ENCODE measurements at regions not wholly inside any gene's neighbourhood (a gene's known extent, or its start where the extent isn't known, plus 50 kb on each side); places are given as distances from the start of the nearest gene placed in this dataset.

DNA sequence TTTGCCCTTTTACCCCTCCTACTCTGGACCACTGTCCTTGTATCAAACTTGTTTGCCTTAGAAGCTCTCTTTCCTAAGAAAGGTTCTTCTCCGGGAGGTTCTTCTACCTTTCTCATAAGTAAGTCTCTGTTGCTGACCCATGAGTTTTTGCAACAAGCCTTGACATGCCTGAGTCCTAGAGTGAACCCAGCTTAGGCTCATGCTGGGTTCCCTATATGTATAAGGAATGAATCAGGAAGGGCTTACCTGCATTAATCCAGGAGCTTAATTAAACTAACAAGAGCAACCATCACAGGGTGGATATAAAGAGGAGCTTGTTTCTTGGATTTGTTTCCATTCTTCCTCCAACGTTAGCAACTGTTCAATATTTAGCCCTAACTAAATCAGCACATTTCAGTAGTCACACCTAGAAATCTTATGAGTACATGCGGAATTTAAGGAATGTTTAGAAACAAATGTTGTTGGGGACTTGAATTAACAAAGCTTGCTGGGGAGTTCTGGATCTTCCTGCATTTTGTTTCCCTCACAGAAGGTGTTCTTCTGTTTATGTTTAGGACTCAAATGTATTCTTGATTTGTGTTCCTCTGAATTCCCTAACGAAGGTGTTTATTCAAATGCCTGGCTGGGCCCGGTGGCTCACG lies 64.3 kb upstream of the RAB3GAP2 start:
- Histone ChIP-seq H3K4me1 (ENCODE audit: control insufficient read depth in 1 of 2, insufficient read depth in 2 of 2, low read depth in 1 of 2, low read length in 1 of 2) (peaks cover 0 to 9% of the 10 kb centered on the region in 2 experiments; a peak in 1 of 4 replicates), H3F3A (replicated peaks; ENCODE audit: insufficient read depth) (no peaks in the 10 kb centered on the region), H2AFZ (ENCODE audit: low read depth) (no peak overlapping the region), H3K27me3 (ENCODE audit: insufficient read depth) (no peaks in the 10 kb centered on the region), H3K79me2 (ENCODE audit: insufficient read depth) (no peaks in the 10 kb centered on the region), H3K27ac (ENCODE audit: low read depth in 2 of 2, low read length in 1 of 2) (peak overlapping the region in 1 of 2 experiments; percentile 18; a peak in 1 of 4 replicates), H3K9ac (no peak overlapping the region), H3K9me2 (no peaks in the 10 kb centered on the region), H3K4me2 (no peak overlapping the region), H3K4me3 (ENCODE audit: low read depth in 2 of 2, low read length in 1 of 2) (no peak overlapping the region), H3K9me3 (no peaks in the 10 kb centered on the region), H3K36me3 (replicated peaks in 1 of 2; ENCODE audit: control insufficient read depth in 1 of 2, insufficient read depth in 2 of 2, low read length in 1 of 2) (no peaks in the 10 kb centered on the region), H4K20me1 (ENCODE audit: insufficient read depth) (no peaks in the 10 kb centered on the region)
- ChIA-PET CTCF (interaction anchor here (0.9 to 1.6 kb wide), 2 partner anchors 12 to 13 kb away, joined by 4 to 5 read pairs; no protein-coding TSS in a partner anchor), POLR2A (interaction anchor here (0.7 kb wide), 1 partner anchor 13 kb away, joined by 3 read pairs; no protein-coding TSS in a partner anchor)
- WGBS (ENCODE audit: low lambda C conversion rate) = 93% methylated on average over 6 of the region's 6 CpGs
- TF ChIP-seq RCOR1 (IDR thresholded peaks at IDR 0.05; ENCODE audit: low read length) = no peak
- no peak for TF ChIP-seq MEF2A (IDR thresholded peaks at IDR 0.05; ENCODE audit: borderline replicate concordance, low read depth)
- TF ChIP-seq RFX5 (IDR thresholded peaks at IDR 0.05; ENCODE audit: low read length) = no peak
- TF ChIP-seq SMC3 (IDR thresholded peaks at IDR 0.05; ENCODE audit: low read depth, low read length) = no peak
- no peak for TF ChIP-seq TEAD4 (IDR thresholded peaks at IDR 0.05; ENCODE audit: borderline replicate concordance, insufficient read depth)
- TF ChIP-seq MXI1 (IDR thresholded peaks at IDR 0.05; ENCODE audit: low read depth, low read length) = no peak
- TF ChIP-seq TAF1 (IDR thresholded peaks at IDR 0.05; ENCODE audit: borderline replicate concordance, low read depth, low read length) = no peak
- no peak for TF ChIP-seq EP300 (IDR thresholded peaks at IDR 0.05; ENCODE audit: borderline replicate concordance in 1 of 2, low read depth in 1 of 2, low read length in 1 of 2)
- TF ChIP-seq USF2 (IDR thresholded peaks at IDR 0.05; ENCODE audit: borderline replicate concordance, low read depth, low read length) = no peak
- TF ChIP-seq GATA2 (CRISPR knock-in tag; IDR thresholded peaks at IDR 0.05) = no peak
- DNase-seq = no peak

DNA sequence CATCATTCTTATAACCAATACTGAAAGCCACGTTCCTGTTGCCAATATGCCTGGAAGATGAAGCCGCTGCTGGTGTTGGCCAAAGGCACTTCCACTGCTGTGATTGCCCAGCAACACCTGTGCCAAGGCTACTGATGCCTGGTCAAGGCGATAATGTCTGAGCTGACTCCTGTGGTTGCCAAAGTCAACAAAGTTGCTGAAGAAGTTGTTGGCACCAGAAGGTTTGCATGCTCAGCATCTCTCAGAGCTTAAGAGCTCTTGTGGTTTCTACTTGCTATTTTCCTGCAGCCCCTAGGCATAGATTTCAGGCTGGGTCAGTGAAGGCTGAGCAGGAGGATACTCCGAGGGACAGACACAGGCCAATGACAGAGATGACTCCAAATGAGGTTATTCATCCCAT lies 63.4 kb upstream of the RAB3GAP2 start:
- no peaks in the 10 kb centered on the region for H3K27me3 ChIP-seq (ENCODE audit: insufficient read depth)
- H3K27ac ChIP-seq (ENCODE audit: low read depth in 2 of 2, low read length in 1 of 2) = no peak overlapping the region; a peak in 1 of 4 replicates
- POLR2A ChIA-PET = no interaction called here
- H4K20me1 ChIP-seq (ENCODE audit: insufficient read depth) = no peaks in the 10 kb centered on the region
- no peaks in the 10 kb centered on the region for H3K9me3 ChIP-seq
- CTCF ChIA-PET = no interaction called here
- no peak for TF ChIP-seq RCOR1 (IDR thresholded peaks at IDR 0.05; ENCODE audit: low read length)
- peak; percentile 38; the same call in 1 of the 2 replicates for TF ChIP-seq PBX3 (IDR thresholded peaks at IDR 0.05)
- TF ChIP-seq TCF12 (IDR thresholded peaks at IDR 0.05) = peak; percentile 34; the same call in 1 of the 2 replicates
- TF ChIP-seq SIN3A (IDR thresholded peaks at IDR 0.05; ENCODE audit: borderline replicate concordance, low read depth, low read length) = no peak
- DNase-seq = no peak
- H3K36me3 ChIP-seq (replicated peaks in 1 of 2; ENCODE audit: control insufficient read depth in 1 of 2, insufficient read depth in 2 of 2, low read length in 1 of 2) = no peaks in the 10 kb centered on the region
- no peaks in the 10 kb centered on the region for H3K9me2 ChIP-seq
- H3K4me2 ChIP-seq = no peak overlapping the region
- 74% methylated on average over 4 of the region's 4 CpGs for WGBS (ENCODE audit: low lambda C conversion rate)
- H2AFZ ChIP-seq (ENCODE audit: low read depth) = no peak overlapping the region
- no peaks in the 10 kb centered on the region for H3K79me2 ChIP-seq (ENCODE audit: insufficient read depth)
- no peak overlapping the region for H3K4me3 ChIP-seq (ENCODE audit: low read depth in 2 of 2, low read length in 1 of 2)
- H3F3A ChIP-seq (replicated peaks; ENCODE audit: insufficient read depth) = no peaks in the 10 kb centered on the region
- peaks cover 0 to 9% of the 10 kb centered on the region in 2 experiments; a peak in 1 of 4 replicates for H3K4me1 ChIP-seq (ENCODE audit: control insufficient read depth in 1 of 2, insufficient read depth in 2 of 2, low read depth in 1 of 2, low read length in 1 of 2)
- H3K9ac ChIP-seq = no peak overlapping the region
